ENCODE measurements at regions not wholly inside any gene's neighbourhood (a gene's known extent, or its start where the extent isn't known, plus 50 kb on each side); places are given as distances from the start of the nearest gene placed in this dataset.

- no peak for TF ChIP-seq NKRF (conservative IDR thresholded peaks at IDR 0.05)
- TF ChIP-seq ZBTB4 (CRISPR knock-in tag; IDR thresholded peaks at IDR 0.05) = no peak
- TF ChIP-seq CEBPB (IDR thresholded peaks at IDR 0.05; ENCODE audit: borderline replicate concordance in 1 of 2, low read depth in 2 of 2, low read length in 2 of 2) = no peak
- TF ChIP-seq ZNF274 (IDR thresholded peaks at IDR 0.05; ENCODE audit: insufficient read depth, insufficient read length) = no peak
- TF ChIP-seq HSF1 (IDR thresholded peaks at IDR 0.05; ENCODE audit: low read depth, low read length) = no peak
These were observed 146.4 kb downstream of the ARL4A start (continued) for GRCh38 chr7:12833829-12834228.

- in situ Hi-C loops (cut with MboI) (no loop called here), intact Hi-C loops (cut with micrococcal nuclease; ENCODE audit: unreplicated experiment) (no loop called here)
- ATAC-seq = no peak
- H3K36me3 ChIP-seq (ENCODE audit: control insufficient read depth in 2 of 2, insufficient read depth in 2 of 2, low read length in 1 of 2) = no peaks in the 10 kb centered on the region
- no peaks in the 10 kb centered on the region for H3K79me2 ChIP-seq (ENCODE audit: control insufficient read depth, insufficient read depth, low read length)
- no peak for TF ChIP-seq NR2C2 (IDR thresholded peaks at IDR 0.05; ENCODE audit: borderline replicate concordance, control insufficient read depth, insufficient read length, low read depth)
- no peak for TF ChIP-seq PAX5 (IDR thresholded peaks at IDR 0.05; ENCODE audit: borderline replicate concordance, low read depth, low read length)
- no peak for TF ChIP-seq SIN3A (IDR thresholded peaks at IDR 0.05; ENCODE audit: low read depth, low read length)
- no peak for TF ChIP-seq ZNF217 (IDR thresholded peaks at IDR 0.05)
- no peak for TF ChIP-seq HCFC1 (IDR thresholded peaks at IDR 0.05; ENCODE audit: low read length)
- TF ChIP-seq EP300 (IDR thresholded peaks at IDR 0.05; ENCODE audit: borderline replicate concordance in 1 of 2, control insufficient read depth in 1 of 2, low read depth in 2 of 2, low read length in 2 of 2) = no peak
- TF ChIP-seq TCF7 (IDR thresholded peaks at IDR 0.05; ENCODE audit: borderline replicate concordance) = no peak
- TF ChIP-seq TAF1 (IDR thresholded peaks at IDR 0.05; ENCODE audit: borderline replicate concordance, low read depth, low read length) = no peak
- no peak for TF ChIP-seq HDAC6 (IDR thresholded peaks at IDR 0.05; ENCODE audit: unreplicated experiment)
- H3K4me1 ChIP-seq (ENCODE audit: control insufficient read depth, insufficient read depth, low read length) = no peaks in the 10 kb centered on the region
- no TSS peak for BruUV-seq (replicated peaks)
- POLR2A ChIA-PET = no interaction called here
- RAD21 ChIA-PET (ENCODE audit: unreplicated experiment) = no interaction called here
- no peak for FAIRE-seq
- H3K9me3 ChIP-seq (replicated peaks; ENCODE audit: control insufficient read depth, insufficient read depth, low read length) = no peaks in the 10 kb centered on the region
- H3K9ac ChIP-seq (ENCODE audit: control insufficient read depth, insufficient read depth, low read length) = no peak overlapping the region
- H3K27me3 ChIP-seq (replicated peaks in 1 of 2; ENCODE audit: control insufficient read depth in 2 of 2, insufficient read depth in 2 of 2, low read length in 1 of 2) = no peaks in the 10 kb centered on the region
- H3K4me2 ChIP-seq (ENCODE audit: control insufficient read depth, insufficient read depth) = no peak overlapping the region
- CTCF ChIA-PET = no interaction called here
- 0% methylated on average over 1 of the region's 1 CpG for WGBS (ENCODE audit: insufficient coverage, insufficient replicate concordance, low lambda C conversion rate, missing lambda C conversion rate)
- no peak for DNase-seq (ENCODE audit: low read depth, low spot score)
- H3K4me3 ChIP-seq = no peak overlapping the region
- H3K27ac ChIP-seq (ENCODE audit: control insufficient read depth, insufficient read depth) = no peak overlapping the region
- SMC1A ChIA-PET (ENCODE audit: uncharacterized antibody, unreplicated experiment) = no interaction called here
- no peak overlapping the region for H2AFZ ChIP-seq (ENCODE audit: control insufficient read depth, low read depth, low read length)
- H4K20me1 ChIP-seq (ENCODE audit: control insufficient read depth, insufficient read depth) = no peaks in the 10 kb centered on the region
These were observed 147.3 kb downstream of the ARL4A start for GRCh38 chr7:12834782-12835181.

Measured in GM12878 (cell line).